ENCODE measurements at regions not wholly inside any gene's neighbourhood (a gene's known extent, or its start where the extent isn't known, plus 50 kb on each side); places are given as distances from the start of the nearest gene placed in this dataset.

GRCh38 chr11:22133776-22134175, 59.1 kb upstream of the ANO5 start:
- FAIRE-seq (no peak), DNase-seq (ENCODE audit: low spot score in 2 of 2) (no peak)

- DNase-seq (ENCODE audit: low spot score in 2 of 2) (no peak), FAIRE-seq (no peak)
Measured at GRCh38 chr11:22138264-22138663, 54.6 kb upstream of the ANO5 start.
